ENCODE measurements at regions not wholly inside any gene's neighbourhood (a gene's known extent, or its start where the extent isn't known, plus 50 kb on each side); places are given as distances from the start of the nearest gene placed in this dataset.
"Not testable (repeated sequence)": the region's sequence is repeated elsewhere in the genome, so short reads cannot be mapped to it uniquely, and the experiment has no call there.

GRCh38 chr15:70602834-70603560 lies 160.4 kb downstream of the UACA start:
- no peak for DNase-seq (ENCODE audit: low read depth in 1 of 2, low spot score in 1 of 2)

DNA sequence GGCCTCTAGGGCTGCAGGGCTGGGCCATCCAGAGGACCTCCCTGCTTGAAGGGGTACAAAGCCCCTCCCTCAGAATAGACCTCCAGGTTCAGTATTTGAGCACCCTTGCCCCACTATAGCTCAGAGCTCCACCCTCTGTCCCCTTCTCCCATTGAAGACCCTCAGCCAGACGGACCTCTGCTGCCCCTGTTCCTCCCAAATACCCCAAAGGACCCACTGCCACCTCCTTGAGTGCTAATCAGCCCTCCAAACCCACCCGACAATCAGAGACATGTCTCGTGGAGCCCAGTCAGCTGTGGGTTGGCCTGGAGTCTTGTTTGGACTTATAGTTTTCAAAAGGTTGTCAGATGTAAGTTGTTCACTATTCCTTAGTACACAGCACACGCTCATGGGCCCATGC lies 161.1 kb downstream of the UACA start:
- DNase-seq (ENCODE audit: low read depth in 1 of 2, low spot score in 1 of 2): no peak

DNA sequence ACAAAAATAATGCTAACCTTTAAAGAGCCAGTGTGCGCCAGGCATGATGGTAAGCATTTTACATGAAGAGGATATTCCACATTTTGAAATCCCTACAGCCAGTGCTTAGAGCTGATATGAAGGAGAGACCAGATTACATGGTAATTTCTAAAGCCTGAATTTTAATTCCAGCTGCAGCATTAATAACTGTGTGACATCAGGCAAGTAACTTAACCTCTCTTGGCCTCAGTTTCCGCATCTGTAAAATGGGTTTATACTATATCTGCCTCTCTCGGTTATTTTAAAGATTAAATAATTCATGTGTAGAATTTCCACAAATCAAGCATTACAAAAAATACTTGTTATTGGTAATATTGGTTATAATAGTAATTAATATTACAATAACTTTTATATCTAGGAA lies 165.4 kb downstream of the UACA start:
- DNase-seq (ENCODE audit: low read depth in 1 of 2, low spot score in 1 of 2): no peak

- no peak for DNase-seq (ENCODE audit: low read depth in 1 of 2, low spot score in 1 of 2)
These were observed 166.2 kb downstream of the UACA start for GRCh38 chr15:70597056-70597603.

GRCh38 chr15:70596354-70597055 lies 166.9 kb downstream of the UACA start:
- DNase-seq (ENCODE audit: low read depth in 1 of 2, low spot score in 1 of 2): no peak

DNA sequence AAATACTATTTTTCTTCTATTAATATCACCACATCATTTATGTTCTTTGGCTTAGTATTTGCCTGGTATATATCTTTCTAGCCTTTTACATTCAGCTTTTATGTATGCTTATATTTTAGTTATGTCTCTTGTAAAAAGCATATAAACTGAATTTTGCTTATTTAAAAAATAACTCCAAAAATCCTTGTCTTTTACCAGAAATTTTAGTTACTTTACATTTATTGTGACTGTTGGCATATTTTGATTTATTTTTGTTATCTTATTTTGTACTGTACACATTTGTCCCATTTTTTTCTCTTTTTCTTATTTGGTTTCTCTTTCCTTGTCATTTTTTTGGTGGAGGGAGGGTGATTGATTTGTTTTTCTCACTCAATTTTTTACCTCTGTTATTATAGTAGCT lies 169.6 kb downstream of the UACA start:
- no peak for DNase-seq (ENCODE audit: low read depth in 1 of 2, low spot score in 1 of 2)

- DNase-seq (ENCODE audit: low read depth in 1 of 2, low spot score in 1 of 2): no peak
These were observed 173.6 kb downstream of the UACA start for GRCh38 chr15:70589728-70590127.

- DNase-seq (ENCODE audit: low read depth in 1 of 2, low spot score in 1 of 2): no peak
These were observed 174.1 kb downstream of the UACA start for GRCh38 chr15:70589221-70589620.

- no peak for DNase-seq (ENCODE audit: low read depth in 1 of 2, low spot score in 1 of 2)
These were observed 174.7 kb downstream of the UACA start for GRCh38 chr15:70588613-70589012.

DNA sequence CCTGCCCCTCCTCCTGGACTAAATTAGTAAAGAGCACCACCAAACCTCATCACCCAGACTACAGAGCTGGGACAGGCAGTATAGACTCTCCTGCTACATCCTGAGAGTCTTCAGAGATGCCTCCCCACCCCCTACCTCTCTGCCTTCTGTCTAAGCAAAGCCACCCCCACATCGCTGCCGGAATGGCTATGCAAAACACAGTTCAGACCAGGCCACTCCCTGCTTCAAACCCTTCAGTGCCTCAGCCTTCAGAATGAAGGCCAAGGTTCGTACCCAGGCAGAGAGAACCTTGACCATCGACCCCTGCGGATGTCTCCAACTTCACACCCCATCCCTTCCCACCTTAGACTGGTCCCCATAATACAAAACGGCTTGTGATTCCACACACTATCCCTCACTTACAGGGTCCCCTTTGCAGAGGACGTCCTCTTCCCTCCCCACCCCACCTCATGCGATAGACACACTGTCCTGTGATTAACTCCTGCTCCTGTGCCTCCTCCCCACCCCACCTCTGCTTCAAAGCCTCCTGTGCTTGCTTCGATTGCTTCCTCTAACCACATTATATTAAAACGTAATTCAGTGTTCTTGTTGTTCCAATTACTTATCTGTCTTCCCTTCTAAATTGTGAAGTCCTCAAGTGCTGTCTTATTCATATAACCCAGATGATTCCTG lies 175.3 kb downstream of the UACA start:
- no peak for DNase-seq (ENCODE audit: low read depth in 1 of 2, low spot score in 1 of 2)

DNA sequence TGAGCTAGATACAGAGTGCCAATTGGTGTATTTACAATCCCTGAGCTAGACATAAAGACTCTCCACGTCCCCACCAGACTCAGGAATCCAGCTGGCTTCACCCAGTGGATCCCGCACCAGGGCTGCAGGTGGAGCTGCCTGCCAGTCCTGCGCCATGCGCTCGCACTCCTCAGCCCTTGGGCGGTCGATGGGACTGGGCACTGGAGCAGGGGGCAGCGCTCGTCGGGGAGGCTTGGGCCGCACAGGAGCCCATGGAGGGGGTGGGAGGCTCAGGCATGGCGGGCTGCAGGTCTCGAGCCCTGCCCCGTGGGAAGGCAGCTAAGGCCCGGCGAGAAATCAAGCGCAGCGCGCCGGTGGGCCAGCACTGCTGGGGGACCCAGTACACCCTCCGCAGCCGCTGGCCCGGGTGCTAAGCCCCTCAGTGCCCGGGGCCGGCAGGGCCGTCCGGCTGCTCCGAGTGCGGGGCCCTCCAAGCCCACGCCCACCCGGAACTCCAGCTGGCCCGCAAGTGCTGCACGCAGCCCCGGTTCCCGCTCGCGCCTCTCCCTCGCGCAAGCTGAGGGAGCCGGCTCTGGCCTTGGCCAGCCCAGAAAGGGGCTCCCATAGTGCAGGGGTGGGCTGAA lies 176.2 kb downstream of the UACA start:
- not testable (repeated sequence) for DNase-seq (ENCODE audit: low read depth in 1 of 2, low spot score in 1 of 2)

GRCh38 chr15:70586241-70586640 lies 177.1 kb downstream of the UACA start:
- DNase-seq (ENCODE audit: low read depth in 1 of 2, low spot score in 1 of 2): no peak

- no peak for DNase-seq (ENCODE audit: low read depth in 1 of 2, low spot score in 1 of 2)
These were observed 177.7 kb downstream of the UACA start for GRCh38 chr15:70585707-70586034.

DNA sequence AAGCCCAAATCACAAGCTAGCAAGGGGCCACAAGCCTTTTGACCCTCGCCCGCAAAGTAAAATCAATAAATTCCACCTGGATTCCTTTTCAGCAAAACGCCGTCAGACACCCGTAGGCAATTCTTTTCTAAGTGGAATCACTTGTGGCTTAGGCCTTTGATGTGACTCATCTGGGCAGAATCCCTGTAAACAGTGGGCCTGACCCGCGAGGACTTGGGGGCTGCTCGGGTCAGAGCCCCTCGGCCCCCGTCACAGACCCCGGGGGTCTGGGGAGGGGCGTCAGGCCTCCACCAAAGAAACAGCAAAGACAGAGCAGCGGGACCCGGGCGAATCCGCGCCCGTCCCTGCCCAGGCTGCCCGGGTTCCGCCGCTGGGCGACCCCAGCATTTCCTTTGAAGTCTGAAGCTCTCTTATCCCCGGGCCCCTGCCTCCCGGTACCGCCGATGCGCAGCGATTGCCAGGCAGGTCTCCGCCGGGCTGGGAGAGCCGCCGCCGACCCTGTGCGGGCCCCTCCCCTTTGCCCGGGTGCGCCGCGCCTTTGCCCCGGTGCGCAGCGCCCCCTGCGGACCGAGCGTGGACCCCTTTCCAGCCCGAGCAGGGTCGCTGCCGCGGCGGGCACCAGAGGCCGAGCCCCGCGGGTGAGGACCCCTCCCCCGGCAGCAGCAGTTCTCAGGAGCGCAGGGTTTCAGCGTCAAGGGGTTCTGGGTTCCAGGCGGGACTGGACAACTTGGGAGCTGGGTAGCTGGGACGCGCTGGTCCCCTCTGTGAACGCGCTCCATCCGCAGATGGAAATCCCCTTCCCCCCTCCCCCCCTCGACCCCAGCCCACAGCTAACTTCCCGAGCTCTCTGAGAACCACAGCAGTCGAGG lies 178.3 kb downstream of the UACA start:
- DNase-seq (ENCODE audit: low read depth in 1 of 2, low spot score in 1 of 2): peak in 1 of 2 donors; percentile 32

DNA sequence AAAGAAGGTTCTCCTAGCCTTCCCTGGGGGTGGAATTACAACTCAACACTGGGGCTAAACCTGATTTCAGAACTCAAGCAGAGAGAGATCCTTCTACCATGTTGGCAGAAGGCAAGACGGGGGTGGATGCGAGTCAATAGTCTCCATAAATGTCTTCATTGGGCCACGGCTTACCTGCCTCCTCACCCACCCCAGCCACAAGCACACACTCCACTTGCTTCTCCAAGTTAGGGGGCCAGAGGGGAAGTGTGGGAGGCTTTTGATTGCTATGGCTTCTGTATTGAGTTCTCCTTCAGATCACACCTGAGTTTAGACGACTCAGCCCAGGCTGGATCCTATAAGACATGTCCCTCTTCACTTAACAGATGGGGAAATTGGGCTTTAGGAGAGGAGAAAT lies 178.9 kb downstream of the UACA start:
- DNase-seq (ENCODE audit: low read depth in 1 of 2, low spot score in 1 of 2): no peak

- DNase-seq (ENCODE audit: low read depth in 1 of 2, low spot score in 1 of 2): no peak
These were observed 180.4 kb downstream of the UACA start for GRCh38 chr15:70583006-70583405.

GRCh38 chr15:70582143-70582945 lies 181.0 kb downstream of the UACA start:
- DNase-seq (ENCODE audit: low read depth in 1 of 2, low spot score in 1 of 2): no peak

DNA sequence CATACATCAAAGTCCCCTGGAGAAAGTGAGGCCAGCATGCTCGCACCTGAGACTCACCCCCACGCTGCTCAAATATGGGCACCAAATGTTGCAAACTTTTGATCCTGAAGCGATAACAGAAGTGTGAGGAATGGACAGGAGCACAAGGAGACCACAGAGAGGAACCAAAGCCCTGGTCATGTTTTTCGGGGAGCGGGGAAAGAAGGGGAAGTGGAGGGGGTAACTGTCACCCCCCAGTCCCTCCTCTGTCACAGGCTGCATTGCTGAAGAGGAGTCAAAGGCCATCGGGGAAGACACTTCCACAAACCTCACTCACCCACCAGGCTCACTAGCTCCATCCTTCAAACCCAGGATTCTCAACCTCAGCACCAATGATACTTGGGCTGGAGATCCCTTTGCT lies 182.4 kb downstream of the UACA start:
- DNase-seq (ENCODE audit: low read depth in 1 of 2, low spot score in 1 of 2): no peak

GRCh38 chr15:70580286-70580685 lies 183.1 kb downstream of the UACA start:
- no peak for DNase-seq (ENCODE audit: low read depth in 1 of 2, low spot score in 1 of 2)

- DNase-seq (ENCODE audit: low read depth in 1 of 2, low spot score in 1 of 2): no peak
These were observed 183.6 kb downstream of the UACA start for GRCh38 chr15:70579766-70580165.

Data from activated T-helper 1 cell treated with anti-CD3 and anti-CD28 coated beads, Interleukin-2, amount 50 U/mL, for 16 hours (primary cell).